Erythroblast (primary cell): ENCODE measurements at regions not wholly inside any gene's neighbourhood (a gene's known extent, or its start where the extent isn't known, plus 50 kb on each side); places are given as distances from the start of the nearest gene placed in this dataset.

ENCODE experiments used
- GATA1 ChIP-seq: IDR thresholded peaks from 2 replicates; pipeline ENCODE4 v1.6.1; 2011; ENCODE audit warnings: low read depth, mild to moderate bottlenecking, control low read depth, low read length, moderate library complexity
- POLR2A ChIP-seq: IDR thresholded peaks from 2 replicates; pipeline ENCODE4 v1.6.1; 2011; ENCODE audit warnings: mild to moderate bottlenecking, low read length

DNA sequence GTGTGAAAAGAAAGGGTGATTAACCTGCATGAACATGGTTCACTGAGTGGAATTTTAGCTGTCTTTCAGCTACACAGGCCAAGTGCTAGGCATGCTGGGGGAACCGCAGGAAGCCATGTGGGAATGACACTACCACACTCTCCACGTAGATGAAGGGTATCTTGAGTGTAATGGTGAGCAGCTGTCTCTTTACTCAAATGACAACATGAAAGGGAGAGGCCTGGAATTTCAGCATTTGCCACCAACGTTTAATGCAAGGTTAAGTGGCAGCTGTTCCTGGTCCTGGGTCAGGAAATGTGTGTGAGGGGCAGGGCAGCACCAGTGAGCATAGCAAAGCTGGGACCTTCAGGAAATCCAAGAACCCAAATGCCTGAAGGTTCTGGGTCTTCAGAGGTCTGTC is 588.4 kb downstream of the SLC4A3 start:
- TF ChIP-seq POLR2A (no peak), GATA1 (no peak)
